Osteocyte (in vitro differentiated cells): ENCODE measurements at regions not wholly inside any gene's neighbourhood (a gene's known extent, or its start where the extent isn't known, plus 50 kb on each side); places are given as distances from the start of the nearest gene placed in this dataset.

Source experiments
- DNase-seq: peaks from one replicate; pipeline ENCODE4 v3.0.0; 2021; ENCODE audit warnings: mixed read lengths; ENCODE audit not compliant: unreplicated experiment; ENCODE audit errors: extremely low spot score
- H3K27ac Mint-ChIP-seq: one replicate; pipeline ENCODE4 v1.8.0; 2021; ENCODE audit warnings: mild to moderate bottlenecking, mixed read lengths; ENCODE audit not compliant: unreplicated experiment
- H3K27me3 Mint-ChIP-seq: one replicate; pipeline ENCODE4 v1.8.0; 2021; ENCODE audit warnings: mixed read lengths; ENCODE audit not compliant: unreplicated experiment
- H3K36me3 Mint-ChIP-seq: one replicate; pipeline ENCODE4 v1.8.0; 2021; ENCODE audit warnings: mixed read lengths; ENCODE audit not compliant: unreplicated experiment
- H3K4me1 Mint-ChIP-seq: one replicate; pipeline ENCODE4 v1.8.0; 2021; ENCODE audit warnings: mixed read lengths; ENCODE audit not compliant: unreplicated experiment
- H3K4me3 Mint-ChIP-seq: one replicate; pipeline ENCODE4 v1.8.0; 2021; ENCODE audit warnings: mild to moderate bottlenecking, moderate library complexity, mixed read lengths; ENCODE audit not compliant: unreplicated experiment
- H3K9me3 Mint-ChIP-seq: one replicate; pipeline ENCODE4 v1.8.0; 2021; ENCODE audit warnings: mixed read lengths; ENCODE audit not compliant: unreplicated experiment
- TF ChIP-seq, protein P1 (sequence below): fragments of 200-600 bp; sonication (generic); IDR thresholded peaks from 2 replicates; pipeline ENCODE4 v1.5.0; 2021; ENCODE audit warnings: antibody characterized with exemption, mild to moderate bottlenecking, moderate library complexity

GRCh38 chr6:40891686-40892085 is 147.3 kb downstream of the UNC5CL start:
- H3K4me1 Mint-ChIP-seq = peaks cover 2% of the 10 kb centered on the region
- H3K9me3 Mint-ChIP-seq = no peaks in the 10 kb centered on the region
- H3K27me3 Mint-ChIP-seq = peaks cover 40% of the 10 kb centered on the region
- TF ChIP-seq, protein P1, sequence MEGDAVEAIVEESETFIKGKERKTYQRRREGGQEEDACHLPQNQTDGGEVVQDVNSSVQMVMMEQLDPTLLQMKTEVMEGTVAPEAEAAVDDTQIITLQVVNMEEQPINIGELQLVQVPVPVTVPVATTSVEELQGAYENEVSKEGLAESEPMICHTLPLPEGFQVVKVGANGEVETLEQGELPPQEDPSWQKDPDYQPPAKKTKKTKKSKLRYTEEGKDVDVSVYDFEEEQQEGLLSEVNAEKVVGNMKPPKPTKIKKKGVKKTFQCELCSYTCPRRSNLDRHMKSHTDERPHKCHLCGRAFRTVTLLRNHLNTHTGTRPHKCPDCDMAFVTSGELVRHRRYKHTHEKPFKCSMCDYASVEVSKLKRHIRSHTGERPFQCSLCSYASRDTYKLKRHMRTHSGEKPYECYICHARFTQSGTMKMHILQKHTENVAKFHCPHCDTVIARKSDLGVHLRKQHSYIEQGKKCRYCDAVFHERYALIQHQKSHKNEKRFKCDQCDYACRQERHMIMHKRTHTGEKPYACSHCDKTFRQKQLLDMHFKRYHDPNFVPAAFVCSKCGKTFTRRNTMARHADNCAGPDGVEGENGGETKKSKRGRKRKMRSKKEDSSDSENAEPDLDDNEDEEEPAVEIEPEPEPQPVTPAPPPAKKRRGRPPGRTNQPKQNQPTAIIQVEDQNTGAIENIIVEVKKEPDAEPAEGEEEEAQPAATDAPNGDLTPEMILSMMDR = no peak
- H3K36me3 Mint-ChIP-seq = no peaks in the 10 kb centered on the region
- H3K27ac Mint-ChIP-seq = no peak overlapping the region
- DNase-seq = no peak
- H3K4me3 Mint-ChIP-seq = no peak overlapping the region

GRCh38 chr6:40891131-40891530 is 147.9 kb downstream of the UNC5CL start:
- H3K9me3 Mint-ChIP-seq = no peaks in the 10 kb centered on the region
- H3K27me3 Mint-ChIP-seq = peaks cover 46% of the 10 kb centered on the region
- TF ChIP-seq, protein P1 = no peak
- H3K27ac Mint-ChIP-seq = no peak overlapping the region
- DNase-seq = no peak
- peaks cover 2% of the 10 kb centered on the region for H3K4me1 Mint-ChIP-seq
- H3K4me3 Mint-ChIP-seq = no peak overlapping the region
- no peaks in the 10 kb centered on the region for H3K36me3 Mint-ChIP-seq

DNA sequence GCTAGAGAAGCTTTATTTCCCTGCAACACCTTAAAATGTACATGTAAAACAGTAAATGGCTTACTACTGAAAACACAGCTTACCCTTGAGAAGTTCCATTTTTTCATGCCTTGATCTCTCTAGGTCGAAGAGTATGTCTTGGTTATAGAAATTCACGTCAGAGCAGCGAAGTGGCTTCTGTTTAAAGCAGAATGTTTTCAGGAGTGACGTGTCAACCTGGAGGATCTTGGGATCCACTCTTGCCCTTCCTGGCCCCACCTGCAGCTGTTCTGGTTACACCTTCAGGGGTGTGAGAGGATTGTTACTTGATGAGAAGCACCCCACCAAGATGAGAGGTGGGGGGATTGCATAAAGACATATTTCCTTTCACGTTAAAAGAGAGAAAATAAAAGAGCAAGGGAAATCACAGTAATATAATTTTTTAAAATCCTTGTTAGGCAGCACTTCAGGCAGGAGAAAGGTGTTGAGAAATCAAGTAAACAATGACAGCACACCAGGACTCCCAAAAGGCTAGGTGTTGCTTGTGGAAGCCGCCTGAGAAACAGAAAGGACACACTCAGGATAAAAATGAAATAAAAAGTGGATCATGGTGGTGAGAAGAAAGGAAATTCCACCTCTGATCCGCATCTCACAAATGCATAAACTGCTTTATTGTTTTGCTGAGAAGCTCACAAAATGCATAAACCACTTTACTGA is 149.7 kb downstream of the UNC5CL start:
- no peak overlapping the region for H3K27ac Mint-ChIP-seq
- TF ChIP-seq, protein P1 = no peak
- no peaks in the 10 kb centered on the region for H3K36me3 Mint-ChIP-seq
- H3K9me3 Mint-ChIP-seq = no peaks in the 10 kb centered on the region
- H3K4me3 Mint-ChIP-seq = no peak overlapping the region
- no peaks in the 10 kb centered on the region for H3K4me1 Mint-ChIP-seq
- no peak for DNase-seq
- peaks cover 55% of the 10 kb centered on the region for H3K27me3 Mint-ChIP-seq

DNA sequence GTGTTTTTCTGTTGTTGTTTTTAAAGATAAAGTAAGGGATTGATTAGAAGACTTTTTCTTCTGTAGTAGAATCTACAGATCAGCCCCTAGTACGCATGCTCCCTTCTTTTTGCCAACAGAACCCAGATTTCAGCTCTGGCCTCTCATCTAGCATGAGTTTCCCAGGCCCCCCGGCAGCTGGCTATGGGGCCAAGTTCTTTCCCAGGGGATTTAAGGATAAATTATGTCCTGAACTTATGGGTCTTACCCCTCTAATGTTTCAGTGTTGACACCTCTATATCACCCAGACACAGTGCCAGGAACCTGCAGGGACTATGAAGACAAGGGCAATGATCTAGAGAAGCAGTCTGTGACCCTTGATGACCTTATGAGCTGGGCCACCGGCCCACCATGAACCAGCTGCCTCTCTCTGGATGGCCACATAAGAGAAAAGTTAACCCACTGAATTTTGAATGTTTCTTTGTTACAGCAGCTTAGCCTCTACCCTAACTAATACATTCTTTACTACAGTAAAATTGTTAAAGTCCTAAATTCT is 150.5 kb downstream of the UNC5CL start:
- no peak overlapping the region for H3K4me3 Mint-ChIP-seq
- H3K36me3 Mint-ChIP-seq = no peaks in the 10 kb centered on the region
- peaks cover 55% of the 10 kb centered on the region for H3K27me3 Mint-ChIP-seq
- no peak overlapping the region for H3K27ac Mint-ChIP-seq
- TF ChIP-seq, protein P1 = no peak
- DNase-seq = no peak
- no peaks in the 10 kb centered on the region for H3K9me3 Mint-ChIP-seq
- H3K4me1 Mint-ChIP-seq = no peaks in the 10 kb centered on the region

DNA sequence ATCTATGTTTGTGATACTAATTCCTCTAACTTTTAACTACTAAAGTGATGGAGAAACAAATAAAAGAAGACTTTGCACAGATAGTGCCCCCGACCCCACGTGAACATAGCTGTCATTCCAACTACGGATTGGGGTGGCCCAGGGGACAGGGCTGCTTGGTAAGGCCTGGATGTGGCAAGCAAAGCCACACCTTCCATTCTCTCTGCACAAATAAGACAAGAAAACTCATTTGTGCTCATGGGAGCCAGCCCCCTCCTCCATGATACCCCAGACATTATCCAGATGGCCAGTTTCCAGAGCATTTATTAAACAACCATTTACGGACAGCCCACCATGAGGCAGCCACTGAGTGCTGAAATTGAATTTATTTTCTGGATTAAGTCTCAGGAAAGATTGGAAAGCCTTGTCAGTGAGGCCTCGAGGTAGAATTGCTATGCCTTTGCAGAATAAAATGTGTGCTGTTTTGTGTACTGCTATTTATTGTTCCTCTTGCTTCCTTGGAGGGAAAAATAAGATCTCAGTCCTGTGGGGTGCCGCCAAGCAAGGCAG is 151.2 kb downstream of the UNC5CL start:
- TF ChIP-seq, protein P1 = no peak
- H3K9me3 Mint-ChIP-seq = no peaks in the 10 kb centered on the region
- no peak for DNase-seq
- no peaks in the 10 kb centered on the region for H3K4me1 Mint-ChIP-seq
- H3K27me3 Mint-ChIP-seq = peaks cover 52% of the 10 kb centered on the region
- no peaks in the 10 kb centered on the region for H3K36me3 Mint-ChIP-seq
- no peak overlapping the region for H3K4me3 Mint-ChIP-seq
- H3K27ac Mint-ChIP-seq = no peak overlapping the region
